Hematopoietic multipotent progenitor cell treated with erythropoietin and hydrocortisone succinate and interleukin-3 and kit ligand, for 6 days (in vitro differentiated cells): ENCODE measurements at regions not wholly inside any gene's neighbourhood (a gene's known extent, or its start where the extent isn't known, plus 50 kb on each side); places are given as distances from the start of the nearest gene placed in this dataset.
A peak's percentile ranks its signal among the peaks of the same experiment; 100 is the strongest.

Source experiments
- DNase-seq: peaks from one replicate; pipeline ENCODE4 v3.0.0-alpha.2; 2015

- DNase-seq, result no peak
These were observed 90.0 kb upstream of the PRR5 start for GRCh38 chr22:44611880-44612496.

- DNase-seq, result no peak
These were observed 91.9 kb upstream of the PRR5 start for GRCh38 chr22:44610071-44610470.

DNA sequence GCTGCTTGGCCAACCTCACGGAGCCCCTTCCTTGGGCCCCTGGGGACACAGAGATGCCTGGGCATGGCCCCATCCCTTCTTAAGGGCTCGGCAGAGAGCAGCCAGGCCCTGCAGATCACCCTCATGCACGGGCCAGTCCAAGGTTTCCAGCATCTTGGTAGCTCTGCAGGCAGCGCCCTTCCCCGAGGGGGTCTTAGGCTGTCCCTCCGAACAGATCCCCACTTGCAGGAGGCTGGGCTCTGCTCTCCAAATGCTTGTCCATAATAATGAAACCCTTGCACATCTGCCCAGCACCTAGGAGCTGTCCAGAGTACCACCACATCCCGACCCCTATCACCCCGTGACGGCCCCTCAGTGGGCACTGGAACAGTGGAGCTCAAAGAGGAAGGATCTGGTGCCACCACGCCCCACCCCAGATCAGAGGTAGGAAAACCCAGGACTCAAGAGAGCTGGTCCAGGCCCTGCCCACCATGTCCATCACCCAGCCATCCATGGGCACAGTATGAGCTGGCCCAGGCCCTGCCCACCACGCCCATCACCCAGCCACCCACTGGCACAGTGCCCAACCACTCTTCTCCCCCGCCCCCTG lies 92.5 kb upstream of the PRR5 start:
- DNase-seq, result no peak

DNA sequence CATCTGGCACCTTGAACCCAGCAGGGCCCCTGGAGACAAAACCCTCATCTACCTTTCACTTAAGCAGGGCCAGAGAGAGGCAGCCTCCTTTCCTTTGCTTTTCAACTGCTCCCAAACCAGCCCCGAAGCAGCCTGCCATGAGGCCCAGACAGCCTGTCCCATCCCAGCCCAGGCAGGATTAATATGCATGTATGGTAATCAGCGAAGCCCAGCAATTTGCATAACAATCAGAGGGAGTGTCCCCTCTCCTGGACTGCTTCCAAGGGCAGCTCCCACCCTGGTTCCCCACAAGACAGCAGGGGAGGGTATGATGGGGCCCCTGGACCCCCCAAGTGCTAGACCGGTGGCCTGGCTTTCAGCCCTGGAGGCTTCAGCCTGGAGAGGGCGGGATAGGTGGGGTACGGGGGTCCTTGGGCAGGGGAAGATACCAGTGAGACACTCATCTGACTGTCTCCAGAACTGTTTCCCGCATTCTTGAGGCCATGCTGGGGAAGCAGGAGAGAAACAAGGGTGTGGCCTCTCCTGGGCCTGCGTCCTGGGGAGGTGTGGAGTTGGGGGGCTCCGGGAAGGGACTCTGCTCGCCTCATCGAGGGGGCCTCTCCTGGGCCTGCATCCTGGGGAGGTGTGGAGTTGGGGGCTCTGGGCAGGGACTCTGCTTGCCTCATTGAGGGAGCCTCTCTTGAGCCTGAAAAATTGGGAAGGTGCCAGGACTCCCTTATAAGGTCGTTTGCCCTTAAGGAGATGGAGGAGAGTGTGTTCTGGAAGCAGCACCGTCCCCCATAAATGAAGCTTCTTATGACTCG lies 93.2 kb upstream of the PRR5 start:
- no peak for DNase-seq

- DNase-seq, result no peak
These were observed 95.9 kb upstream of the PRR5 start for GRCh38 chr22:44606126-44606525.

GRCh38 chr22:44605486-44605885 lies 96.5 kb upstream of the PRR5 start:
- peak; percentile 22 for DNase-seq

DNA sequence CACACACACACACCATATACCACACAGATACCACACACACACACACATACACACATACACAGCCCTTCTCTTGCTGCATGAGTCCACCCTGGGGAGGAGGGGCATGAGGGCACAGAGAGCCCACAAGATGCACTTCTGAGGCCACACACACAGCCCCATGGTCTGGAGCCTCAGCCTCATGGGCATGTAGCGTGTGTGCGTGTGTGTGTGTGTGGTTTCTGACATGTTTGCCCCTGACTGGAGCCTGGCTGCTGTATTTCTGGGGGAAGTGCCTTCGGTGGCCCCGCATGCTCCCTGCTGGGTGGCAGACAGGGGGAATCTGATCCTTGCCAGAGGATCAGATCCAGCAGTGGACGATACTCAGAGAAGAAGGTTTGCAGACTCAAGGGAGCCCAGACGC lies 97.0 kb upstream of the PRR5 start:
- no peak for DNase-seq

DNA sequence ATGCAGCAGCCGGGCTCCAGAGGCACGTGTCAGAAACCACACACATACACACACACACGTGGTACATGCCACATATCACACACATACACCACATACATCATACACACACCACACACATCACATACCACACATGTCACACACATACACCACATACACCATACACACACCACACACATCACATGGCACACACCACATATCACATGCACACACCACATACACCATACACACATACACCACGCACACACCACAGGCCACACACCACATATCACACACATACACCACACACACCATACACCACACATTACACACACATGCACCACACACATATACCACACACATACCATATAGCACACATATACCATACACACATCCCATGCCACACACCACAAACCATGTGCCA lies 97.5 kb upstream of the PRR5 start:
- no peak for DNase-seq

DNA sequence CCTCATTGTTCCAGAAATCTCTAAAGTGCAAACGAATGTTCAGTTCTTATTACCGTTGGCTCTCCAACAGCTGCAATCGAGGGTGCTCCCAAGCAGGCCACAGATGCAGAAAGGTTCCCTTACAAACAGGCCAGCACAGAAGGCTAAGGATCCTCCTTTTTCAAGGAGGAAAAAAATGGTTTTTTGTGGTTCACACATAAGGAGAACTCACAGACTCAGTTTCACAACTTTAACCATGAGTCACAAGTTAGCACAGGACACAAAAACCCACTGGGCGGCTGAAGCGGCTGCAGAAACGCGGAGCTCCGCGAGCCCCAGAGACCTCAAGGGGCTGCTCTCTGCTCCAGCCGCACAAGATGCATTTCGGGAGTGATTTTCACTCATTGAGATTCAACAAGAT lies 98.2 kb upstream of the PRR5 start:
- peak; percentile 36 for DNase-seq

GRCh38 chr22:44601725-44602124 lies 100.3 kb upstream of the PRR5 start:
- no peak for DNase-seq

- DNase-seq, result no peak
These were observed 100.8 kb upstream of the PRR5 start for GRCh38 chr22:44601189-44601588.

DNA sequence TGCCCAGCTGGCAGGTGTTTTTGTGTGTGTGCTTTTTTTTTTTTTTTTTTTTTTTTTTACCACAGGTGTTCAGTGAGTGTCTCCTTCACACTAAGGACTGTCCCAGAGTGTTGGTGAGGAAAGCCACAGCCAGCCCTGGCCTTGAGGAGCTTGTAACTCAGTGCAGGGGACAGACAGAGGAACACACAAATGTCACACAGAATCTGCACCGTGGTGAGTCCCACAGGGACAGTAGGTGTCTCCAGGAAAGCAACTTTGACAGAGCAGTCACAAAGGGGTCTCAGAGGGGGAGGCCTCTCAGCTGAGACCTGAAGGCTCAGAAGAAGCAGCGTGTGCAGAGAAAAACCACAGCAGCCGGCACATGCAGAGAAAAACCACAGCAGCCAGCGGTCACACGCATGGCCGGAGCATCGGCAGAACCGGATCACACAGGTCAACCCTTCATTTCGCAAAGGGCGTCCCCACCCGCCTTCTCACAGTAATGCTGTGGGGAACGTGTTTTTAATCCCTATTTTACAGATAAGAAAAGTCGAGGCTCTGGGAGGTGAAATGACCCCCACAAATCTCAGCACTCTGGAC lies 101.7 kb upstream of the PRR5 start:
- DNase-seq, result no peak

GRCh38 chr22:44599500-44600140 lies 101.6 kb upstream of the RTL6 start:
- DNase-seq, result no peak

DNA sequence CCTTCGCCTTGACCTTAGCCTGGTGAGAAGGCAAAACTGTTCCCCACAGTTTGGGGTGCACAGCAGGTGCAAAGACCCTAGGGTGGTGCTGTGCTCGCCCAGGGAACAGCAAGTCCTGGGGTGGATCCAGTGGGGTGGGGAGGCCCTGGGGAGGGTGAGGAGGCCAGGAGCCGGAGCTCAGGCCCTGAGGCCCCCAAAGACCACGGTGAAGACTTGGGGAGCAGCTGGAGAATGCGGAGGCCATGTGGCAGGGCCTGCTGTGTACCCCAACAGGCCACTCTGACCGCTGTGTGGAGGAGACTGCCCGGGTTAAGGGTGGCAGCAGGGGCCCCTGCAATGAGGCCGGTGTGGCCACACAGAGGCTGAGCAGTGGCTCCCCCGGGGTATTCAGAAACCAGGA lies 101.1 kb upstream of the RTL6 start:
- DNase-seq, result no peak

DNA sequence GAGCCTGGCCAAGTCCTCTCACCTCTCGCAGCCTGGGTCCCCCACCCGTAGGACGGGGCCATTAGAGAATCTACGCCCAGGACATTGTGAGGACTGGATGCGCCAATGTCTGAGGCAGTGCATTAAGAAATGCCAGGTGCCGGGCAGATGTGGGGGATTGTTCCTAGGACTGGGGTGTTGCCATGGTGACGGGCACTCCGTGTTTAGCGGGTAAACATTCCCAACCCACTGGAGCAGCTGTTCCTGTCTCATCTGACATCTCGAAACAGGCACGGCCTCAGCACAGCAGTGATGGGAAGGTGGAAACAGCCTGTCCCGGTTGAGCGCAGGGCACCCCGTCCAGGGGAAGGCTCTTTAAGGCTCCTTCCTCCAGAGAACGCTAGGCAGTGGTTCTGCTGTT lies 99.6 kb upstream of the RTL6 start:
- no peak for DNase-seq

GRCh38 chr22:44596396-44597125 lies 98.5 kb upstream of the RTL6 start:
- no peak for DNase-seq

DNA sequence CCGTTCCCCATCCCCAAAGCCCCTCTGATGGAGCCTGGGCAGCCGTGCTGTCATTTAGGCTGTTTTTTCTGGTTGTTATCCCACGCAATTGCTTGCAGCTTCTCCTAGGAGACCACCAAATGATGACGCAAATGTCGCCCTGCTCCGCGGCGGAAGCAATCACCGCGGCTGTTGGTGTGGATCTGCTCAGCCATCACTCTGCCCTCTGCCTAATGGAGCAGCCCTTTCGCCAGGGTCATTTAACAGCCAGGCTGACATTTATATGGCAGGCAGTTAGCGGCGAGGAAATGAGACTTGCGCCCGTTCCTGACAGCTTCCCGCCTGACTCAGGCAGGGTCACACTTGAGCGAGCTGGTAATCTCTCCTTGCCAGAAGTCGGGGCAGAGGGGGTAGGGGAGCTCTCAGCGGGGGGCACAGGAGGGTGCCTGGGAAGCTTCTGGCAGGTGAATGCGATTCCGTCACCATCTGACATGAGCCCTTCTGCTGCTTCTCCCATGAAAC lies 97.9 kb upstream of the RTL6 start:
- DNase-seq, result no peak

DNA sequence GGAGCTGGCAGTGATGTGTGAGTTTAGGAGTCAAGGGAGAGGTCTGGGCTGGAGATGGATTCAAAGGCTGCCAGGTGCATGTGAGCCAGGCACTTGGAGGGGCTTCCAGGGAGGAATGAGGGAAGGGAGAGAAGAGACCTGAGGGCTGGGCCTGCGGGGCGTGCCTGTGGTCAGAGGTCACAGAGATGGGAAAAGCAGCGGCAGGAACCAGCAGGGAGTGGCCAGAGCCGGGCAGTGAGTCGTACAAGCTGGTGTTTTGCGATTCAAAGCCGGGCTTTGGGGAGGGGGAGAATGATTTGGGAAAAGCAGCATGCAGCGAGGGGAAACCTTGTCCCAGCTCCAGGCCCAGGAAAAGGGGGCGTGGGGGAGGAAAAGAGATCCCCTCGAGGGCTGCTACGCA lies 96.9 kb upstream of the RTL6 start:
- DNase-seq, result no peak

DNA sequence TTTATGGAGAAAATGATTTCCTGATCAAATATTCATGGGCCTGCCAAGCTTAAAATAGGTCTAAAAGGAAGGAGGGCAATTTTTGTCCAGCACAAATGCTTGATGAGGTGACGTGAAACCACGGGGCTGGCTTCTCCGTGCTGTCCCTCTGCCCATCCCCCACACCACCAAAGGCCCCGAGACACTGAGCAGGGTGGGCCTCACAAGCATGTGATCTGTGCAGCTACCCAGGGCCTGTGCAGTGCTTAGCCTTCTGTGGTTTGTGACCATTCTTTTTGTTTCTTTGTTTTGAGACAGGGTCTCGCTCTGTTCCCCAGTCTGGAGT lies 94.8 kb upstream of the RTL6 start:
- no peak for DNase-seq

- no peak for DNase-seq
These were observed 94.2 kb upstream of the RTL6 start for GRCh38 chr22:44592126-44592823.

- no peak for DNase-seq
These were observed 93.2 kb upstream of the RTL6 start for GRCh38 chr22:44591146-44591790.

- DNase-seq, result no peak
These were observed 92.3 kb upstream of the RTL6 start for GRCh38 chr22:44590291-44590690.
